ENCODE measurements at regions not wholly inside any gene's neighbourhood (a gene's known extent, or its start where the extent isn't known, plus 50 kb on each side); places are given as distances from the start of the nearest gene placed in this dataset.
"Not testable (repeated sequence)": the region's sequence is repeated elsewhere in the genome, so short reads cannot be mapped to it uniquely, and the experiment has no call there.

DNA sequence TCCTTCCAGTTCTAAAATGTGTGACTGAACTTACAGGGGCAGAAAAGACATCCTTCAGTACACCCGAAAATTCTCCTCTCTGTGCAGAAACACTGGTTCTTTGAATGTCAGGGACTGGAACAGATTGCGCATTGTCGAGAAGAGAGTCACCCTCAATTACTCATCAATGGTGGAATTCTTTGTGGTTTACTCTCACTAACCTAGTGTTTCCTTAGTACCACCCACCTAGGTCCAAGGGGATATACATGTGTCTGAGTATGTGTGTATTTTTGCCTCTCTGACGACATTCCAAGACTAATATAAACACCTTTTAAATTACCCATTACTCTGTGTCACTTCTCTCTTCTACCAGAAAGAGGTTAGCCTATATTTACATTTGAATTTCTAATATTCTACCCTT, 660.8 kb downstream of the TLE1 start:
- H3K27me3 ChIP-seq (ENCODE audit: insufficient read depth, low read depth, severe bottlenecking): no peaks in the 10 kb centered on the region
- no peaks in the 10 kb centered on the region for H3K36me3 ChIP-seq
- no peak overlapping the region for H3K4me3 ChIP-seq (ENCODE audit: low read depth, low read length)
- TF ChIP-seq, protein P1, sequence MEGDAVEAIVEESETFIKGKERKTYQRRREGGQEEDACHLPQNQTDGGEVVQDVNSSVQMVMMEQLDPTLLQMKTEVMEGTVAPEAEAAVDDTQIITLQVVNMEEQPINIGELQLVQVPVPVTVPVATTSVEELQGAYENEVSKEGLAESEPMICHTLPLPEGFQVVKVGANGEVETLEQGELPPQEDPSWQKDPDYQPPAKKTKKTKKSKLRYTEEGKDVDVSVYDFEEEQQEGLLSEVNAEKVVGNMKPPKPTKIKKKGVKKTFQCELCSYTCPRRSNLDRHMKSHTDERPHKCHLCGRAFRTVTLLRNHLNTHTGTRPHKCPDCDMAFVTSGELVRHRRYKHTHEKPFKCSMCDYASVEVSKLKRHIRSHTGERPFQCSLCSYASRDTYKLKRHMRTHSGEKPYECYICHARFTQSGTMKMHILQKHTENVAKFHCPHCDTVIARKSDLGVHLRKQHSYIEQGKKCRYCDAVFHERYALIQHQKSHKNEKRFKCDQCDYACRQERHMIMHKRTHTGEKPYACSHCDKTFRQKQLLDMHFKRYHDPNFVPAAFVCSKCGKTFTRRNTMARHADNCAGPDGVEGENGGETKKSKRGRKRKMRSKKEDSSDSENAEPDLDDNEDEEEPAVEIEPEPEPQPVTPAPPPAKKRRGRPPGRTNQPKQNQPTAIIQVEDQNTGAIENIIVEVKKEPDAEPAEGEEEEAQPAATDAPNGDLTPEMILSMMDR (IDR thresholded peaks at IDR 0.05; ENCODE audit: low read depth, low read length): no peak
- DNase-seq: no peak
- H3K27ac ChIP-seq: no peak overlapping the region
- no peaks in the 10 kb centered on the region for H3K9me3 ChIP-seq (ENCODE audit: severe bottlenecking)

DNA sequence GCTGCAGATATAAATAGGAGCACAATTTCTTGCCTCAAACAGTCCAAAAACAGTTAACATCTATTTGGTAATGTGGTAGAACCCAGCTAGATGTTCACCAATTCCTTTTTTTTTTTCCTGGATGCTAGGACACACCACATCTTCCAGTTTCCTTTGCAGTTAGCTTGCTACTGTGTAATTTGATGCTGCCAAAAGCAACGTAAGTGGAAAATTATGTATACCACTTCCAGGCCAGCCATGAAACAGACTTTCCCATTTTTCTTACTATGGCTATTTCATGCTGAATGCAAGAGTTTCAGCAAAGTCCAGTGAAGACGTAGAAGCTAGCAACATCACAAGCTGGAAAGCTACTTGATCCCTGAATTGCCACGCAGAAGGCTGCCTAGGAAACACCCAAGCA, 667.2 kb downstream of the TLE1 start:
- no peaks in the 10 kb centered on the region for H3K36me3 ChIP-seq
- H3K27ac ChIP-seq: no peak overlapping the region
- H3K4me3 ChIP-seq (ENCODE audit: low read depth, low read length): no peak overlapping the region
- H3K27me3 ChIP-seq (ENCODE audit: insufficient read depth, low read depth, severe bottlenecking): no peaks in the 10 kb centered on the region
- DNase-seq: no peak
- TF ChIP-seq, protein P1 (IDR thresholded peaks at IDR 0.05; ENCODE audit: low read depth, low read length): no peak
- H3K9me3 ChIP-seq (ENCODE audit: severe bottlenecking): no peaks in the 10 kb centered on the region

DNA sequence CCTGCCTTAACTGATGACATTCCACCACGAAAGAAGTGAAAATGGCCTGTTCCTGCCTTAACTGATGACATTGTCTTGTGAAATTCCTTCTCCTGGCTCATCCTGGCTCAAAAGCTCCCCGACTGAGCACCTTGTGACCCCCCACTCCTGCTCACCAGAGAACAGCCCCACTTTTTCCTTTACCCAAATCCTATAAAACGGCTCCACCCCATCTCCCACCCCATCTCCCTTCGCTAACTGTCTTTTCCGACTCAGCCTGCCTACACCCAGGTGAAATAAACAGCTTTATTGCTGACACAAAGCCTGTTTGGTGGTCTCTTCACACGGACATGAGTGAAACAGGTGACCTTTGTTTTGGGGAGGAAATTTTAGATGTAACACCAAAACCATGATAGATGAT, 674.4 kb downstream of the TLE1 start:
- not testable (repeated sequence) for DNase-seq; H3K36me3 ChIP-seq; H3K9me3 ChIP-seq (ENCODE audit: severe bottlenecking); H3K4me3 ChIP-seq (ENCODE audit: low read depth, low read length); H3K27ac ChIP-seq; H3K27me3 ChIP-seq (ENCODE audit: insufficient read depth, low read depth, severe bottlenecking)

DNA sequence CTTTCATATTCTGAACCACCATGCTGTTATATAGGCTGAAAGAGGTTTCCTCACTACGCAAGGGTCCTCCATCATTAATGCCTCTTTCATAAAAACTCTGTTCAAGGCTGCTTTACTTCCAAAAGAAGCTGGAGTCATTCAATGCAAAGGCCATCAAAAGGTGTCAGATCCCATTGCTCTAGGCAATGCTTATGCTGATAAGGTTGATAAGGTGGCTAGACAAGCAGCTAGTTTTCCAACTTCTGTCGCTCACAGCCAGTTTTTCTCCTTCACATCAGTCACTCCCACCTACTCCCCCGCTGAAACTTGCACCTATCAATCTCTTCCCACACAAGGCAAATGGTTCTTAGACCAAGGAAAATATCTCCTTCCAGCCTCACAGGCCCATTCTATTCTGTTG, 676.2 kb downstream of the TLE1 start:
- H3K27me3 ChIP-seq (ENCODE audit: insufficient read depth, low read depth, severe bottlenecking); DNase-seq; H3K27ac ChIP-seq; H3K9me3 ChIP-seq (ENCODE audit: severe bottlenecking); H3K36me3 ChIP-seq; H3K4me3 ChIP-seq (ENCODE audit: low read depth, low read length): not testable (repeated sequence)

DNA sequence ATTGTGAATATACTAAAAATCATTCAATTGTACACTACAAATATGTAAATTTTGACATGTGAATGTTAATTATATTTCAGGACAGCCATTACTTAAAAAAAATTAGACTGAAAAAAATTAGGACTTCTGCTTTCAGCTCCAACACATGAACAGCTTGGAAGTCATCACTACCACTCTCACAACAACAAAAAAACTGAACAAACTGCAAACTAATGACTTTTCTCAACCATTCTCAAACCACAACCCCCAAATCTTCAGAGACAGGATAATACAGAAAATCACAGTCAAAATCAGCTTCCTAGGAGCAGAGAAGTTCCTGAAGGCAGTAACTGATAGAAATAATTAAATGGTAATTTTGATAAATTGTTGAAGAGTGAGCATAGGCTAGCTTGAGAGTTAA, 686.4 kb downstream of the TLE1 start:
- no peak overlapping the region for H3K4me3 ChIP-seq (ENCODE audit: low read depth, low read length)
- DNase-seq: no peak
- H3K9me3 ChIP-seq (ENCODE audit: severe bottlenecking): no peaks in the 10 kb centered on the region
- H3K27ac ChIP-seq: no peak overlapping the region
- H3K36me3 ChIP-seq: no peaks in the 10 kb centered on the region
- no peaks in the 10 kb centered on the region for H3K27me3 ChIP-seq (ENCODE audit: insufficient read depth, low read depth, severe bottlenecking)
- TF ChIP-seq, protein P1 (IDR thresholded peaks at IDR 0.05; ENCODE audit: low read depth, low read length): no peak

DNA sequence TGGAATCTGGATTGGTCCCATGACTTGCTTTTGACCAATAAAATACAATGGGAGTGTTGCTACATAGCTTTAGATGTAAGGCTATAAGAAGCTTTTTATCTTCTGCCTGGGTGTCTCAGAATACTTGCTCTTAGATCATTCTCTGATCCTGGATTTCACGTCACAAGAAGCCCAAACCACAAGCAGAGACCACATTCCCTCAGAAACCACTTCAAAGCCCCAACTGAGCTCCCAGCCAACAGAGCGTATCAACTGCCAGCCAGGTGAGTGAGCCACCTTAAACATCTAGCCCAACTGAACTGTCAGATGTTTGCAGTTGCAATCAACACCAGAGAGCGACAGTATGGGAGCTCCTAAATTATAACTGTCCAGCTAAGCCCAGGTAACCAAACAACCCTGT, 687.1 kb downstream of the TLE1 start:
- TF ChIP-seq, protein P1 (IDR thresholded peaks at IDR 0.05; ENCODE audit: low read depth, low read length): no peak
- DNase-seq: no peak
- Histone ChIP-seq H3K4me3 (ENCODE audit: low read depth, low read length) (no peak overlapping the region), H3K27me3 (ENCODE audit: insufficient read depth, low read depth, severe bottlenecking) (no peaks in the 10 kb centered on the region), H3K36me3 (no peaks in the 10 kb centered on the region), H3K9me3 (ENCODE audit: severe bottlenecking) (no peaks in the 10 kb centered on the region), H3K27ac (no peak overlapping the region)

DNA sequence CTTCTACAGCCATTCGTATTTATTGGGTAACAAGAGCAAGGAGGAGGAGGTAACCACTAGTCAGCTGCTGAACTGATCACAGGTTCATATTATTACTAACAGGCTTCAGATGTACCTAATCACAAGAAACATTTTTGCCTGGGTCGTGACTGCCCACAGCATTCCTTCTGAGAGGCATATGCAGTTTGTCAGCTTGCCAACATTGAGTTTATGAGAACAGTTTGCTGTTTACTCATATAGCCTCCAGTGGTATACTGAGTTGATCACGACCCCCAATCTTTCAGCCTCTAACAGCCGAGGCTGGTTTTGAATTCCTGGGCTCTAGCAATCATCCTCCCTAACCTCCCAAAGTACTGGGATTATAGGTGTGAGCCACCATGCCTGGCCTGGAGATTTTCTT, 693.6 kb downstream of the TLE1 start:
- no peaks in the 10 kb centered on the region for H3K9me3 ChIP-seq (ENCODE audit: severe bottlenecking)
- TF ChIP-seq, protein P1 (IDR thresholded peaks at IDR 0.05; ENCODE audit: low read depth, low read length): no peak
- no peak overlapping the region for H3K4me3 ChIP-seq (ENCODE audit: low read depth, low read length)
- no peaks in the 10 kb centered on the region for H3K36me3 ChIP-seq
- no peak for DNase-seq
- no peak overlapping the region for H3K27ac ChIP-seq
- no peaks in the 10 kb centered on the region for H3K27me3 ChIP-seq (ENCODE audit: insufficient read depth, low read depth, severe bottlenecking)

Measured in WERI-Rb-1 (cell line).